SK-N-SH (cell line): ENCODE measurements at regions not wholly inside any gene's neighbourhood (a gene's known extent, or its start where the extent isn't known, plus 50 kb on each side); places are given as distances from the start of the nearest gene placed in this dataset.

ENCODE experiments used
- CTCF ChIA-PET: fragments of 300-600, 350-600 bp; formaldehyde crosslinking; extraction: SDS; loops from one replicate; lab custom pipeline; 2021; lab: Yijun Ruan, JAX
- POLR2A ChIA-PET: fragments of 350-600 bp; sonication (Branson Sonifier 250); formaldehyde crosslinking; extraction: SDS; loops from one replicate; lab custom pipeline; 2020; ENCODE audit warnings: antibody characterized with exemption, inconsistent platforms; lab: Yijun Ruan, JAX
- DNase-seq: peaks from one replicate; pipeline ENCODE4 v3.0.0; 2012
- H2AFZ ChIP-seq: fragments of 200-600 bp; sonication (generic); 2 replicates; pipeline ENCODE4 v1.8.1; 2016; ENCODE audit warnings: antibody characterized with exemption, mild to moderate bottlenecking, low read depth
- H3F3A ChIP-seq: fragments of 200-600 bp; sonication (generic); replicated peaks from 2 replicates; pipeline ENCODE3; 2016; ENCODE audit warnings: antibody characterized with exemption, mild to moderate bottlenecking; ENCODE audit not compliant: insufficient read depth
- H3K27ac ChIP-seq, 2 experiments: fragments of 200-500 bp in 1 of 2; fragments of 200-600 bp in 1 of 2; sonication (Bioruptor generic) in 1 of 2; sonication (generic), shearing (Covaris generic) in 1 of 2; 2 replicates each; pipeline versions ENCODE4 v1.5.1 to v1.6.1; 2014 to 2016; ENCODE audit warnings: low read depth in 2 of 2, inconsistent platforms in 1 of 2, low read length in 1 of 2, mild to moderate bottlenecking in 1 of 2, mixed read lengths in 1 of 2
- H3K27me3 ChIP-seq: fragments of 200-600 bp; sonication (generic), shearing (Covaris generic); 2 replicates; pipeline ENCODE4 v1.6.1; 2016; ENCODE audit warnings: mixed run types; ENCODE audit not compliant: insufficient read depth
- H3K36me3 ChIP-seq, 2 experiments: fragments of 200-500 bp in 1 of 2; fragments of 200-600 bp in 1 of 2; sonication (Bioruptor generic) in 1 of 2; sonication (generic) in 1 of 2; replicated peaks in 1 of 2; 2 replicates each; pipeline versions ENCODE3 to v1.5.1; 2014 to 2016; ENCODE audit warnings: low read length in 1 of 2, mild to moderate bottlenecking in 1 of 2; ENCODE audit not compliant: insufficient read depth in 2 of 2, control insufficient read depth in 1 of 2
- H3K4me1 ChIP-seq, 2 experiments: fragments of 200-500 bp in 1 of 2; fragments of 200-600 bp in 1 of 2; sonication (Bioruptor generic) in 1 of 2; sonication (generic), shearing (Covaris generic) in 1 of 2; 2 replicates each; pipeline versions ENCODE4 v1.5.1 to v1.6.1; 2014 to 2016; ENCODE audit warnings: low read depth in 1 of 2, low read length in 1 of 2, mixed run types in 1 of 2; ENCODE audit not compliant: insufficient read depth in 2 of 2, control insufficient read depth in 1 of 2
- H3K4me2 ChIP-seq: fragments of 200-600 bp; sonication (generic), shearing (Covaris generic); 2 replicates; pipeline ENCODE4 v1.6.1; 2017; ENCODE audit warnings: mixed run types
- H3K4me3 ChIP-seq, 2 experiments: fragments of 200-500 bp in 1 of 2; fragments of 200-600 bp in 1 of 2; sonication (Bioruptor generic) in 1 of 2; sonication (generic), shearing (Covaris generic) in 1 of 2; 2 replicates each; pipeline versions ENCODE4 v1.5.1 to v1.8.1; 2014 to 2016; ENCODE audit warnings: low read depth in 2 of 2, inconsistent platforms in 1 of 2, low read length in 1 of 2, mild to moderate bottlenecking in 1 of 2, mixed read lengths in 1 of 2, moderate library complexity in 1 of 2
- H3K79me2 ChIP-seq: fragments of 200-600 bp; sonication (generic); 2 replicates; pipeline ENCODE4 v1.8.1; 2017; ENCODE audit warnings: mild to moderate bottlenecking; ENCODE audit not compliant: insufficient read depth
- H3K9ac ChIP-seq: fragments of 200-600 bp; sonication (generic); 2 replicates; pipeline ENCODE4 v1.6.1; 2017; ENCODE audit warnings: mixed run types
- H3K9me2 ChIP-seq: fragments of 200-600 bp; sonication (generic); 2 replicates; pipeline ENCODE4 v1.6.1; 2017; ENCODE audit warnings: mixed run types
- H3K9me3 ChIP-seq: fragments of 200-600 bp; sonication (generic); 2 replicates; pipeline ENCODE4 v1.6.1; 2017; ENCODE audit warnings: mixed run types, mild to moderate bottlenecking, moderate library complexity
- H4K20me1 ChIP-seq: fragments of 200-600 bp; sonication (generic); 2 replicates; pipeline ENCODE4 v1.6.1; 2017; ENCODE audit warnings: mild to moderate bottlenecking, mixed run types; ENCODE audit not compliant: insufficient read depth
- CTCF ChIP-seq: fragments of 200-600 bp; sonication (generic); IDR thresholded peaks from 2 replicates; pipeline ENCODE4 v1.6.1; 2017; ENCODE audit warnings: antibody characterized with exemption, mild to moderate bottlenecking, moderate library complexity
- EP300 ChIP-seq, 2 experiments: IDR thresholded peaks; 2 replicates each; pipeline versions ENCODE4 v1.4.0 to v1.6.1; 2012; ENCODE audit warnings: borderline replicate concordance in 1 of 2, low read depth in 1 of 2, low read length in 1 of 2
- EZH2phosphoT487 ChIP-seq: fragments of 200-600 bp; sonication (generic); IDR thresholded peaks from 2 replicates; pipeline ENCODE4 v1.6.1; 2017; ENCODE audit warnings: low read depth, mixed run types, mild to moderate bottlenecking, antibody characterized with exemption, moderate library complexity, borderline replicate concordance
- FOXM1 ChIP-seq: IDR thresholded peaks from 2 replicates; pipeline ENCODE4 v1.4.0; 2012; ENCODE audit warnings: low read depth, mild to moderate bottlenecking
- IRF3 ChIP-seq: fragments of 150-350 bp; IDR thresholded peaks from 2 replicates; pipeline ENCODE4 v1.6.1; 2016; ENCODE audit warnings: mild to moderate bottlenecking, low read depth, low read length
- MAX ChIP-seq: IDR thresholded peaks from 2 replicates; pipeline ENCODE4 v1.4.0; 2012; ENCODE audit warnings: low read depth
- RFX5 ChIP-seq: IDR thresholded peaks from 2 replicates; pipeline ENCODE4 v1.6.1; 2012; ENCODE audit warnings: mild to moderate bottlenecking, improper control_type of control experiment, low read length
- SIN3A ChIP-seq: IDR thresholded peaks from 2 replicates; pipeline ENCODE4 v1.6.1; 2012; ENCODE audit warnings: low read depth, mild to moderate bottlenecking, low read length, moderate library complexity, borderline replicate concordance
- SMC3 ChIP-seq: IDR thresholded peaks from 2 replicates; pipeline ENCODE4 v1.6.1; 2012; ENCODE audit warnings: low read depth, low read length, improper control_type of control experiment
- TEAD4 ChIP-seq: IDR thresholded peaks from 2 replicates; pipeline ENCODE4 v1.4.0; 2012; ENCODE audit warnings: mild to moderate bottlenecking, borderline replicate concordance; ENCODE audit not compliant: insufficient read depth
- YY1 ChIP-seq: IDR thresholded peaks from 2 replicates; pipeline ENCODE4 v1.4.0; 2012; ENCODE audit warnings: low read depth, mild to moderate bottlenecking
- WGBS: methylation state at CpG from one replicate; pipeline ENCODE4 v1.1.6; 2017; ENCODE audit warnings: low lambda C conversion rate; 5-methylcytosine and 5-hydroxymethylcytosine counted together

DNA sequence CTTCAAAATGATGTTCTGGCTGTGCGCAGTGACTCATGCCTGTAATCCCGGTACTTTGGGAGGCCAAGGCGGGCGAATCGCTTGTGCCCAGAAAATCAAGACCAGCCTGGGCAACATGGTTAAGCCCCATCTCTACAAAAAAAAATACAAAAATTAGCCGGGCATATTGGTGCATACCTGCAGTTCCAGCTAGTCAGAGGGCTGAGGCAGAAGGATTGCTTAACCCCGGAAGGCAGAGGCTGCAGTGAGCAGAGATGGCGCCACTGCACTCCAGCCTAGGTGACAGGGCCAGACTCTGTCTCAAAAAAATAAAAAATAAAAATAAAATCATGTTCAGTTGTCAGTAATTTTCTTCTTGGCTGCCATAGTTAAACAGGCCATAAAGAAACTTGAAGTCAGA is 245.9 kb upstream of the USP15 start:
- no peak for TF ChIP-seq CTCF
- no peak for TF ChIP-seq EZH2phosphoT487
- H3K9me3 ChIP-seq, result no peaks in the 10 kb centered on the region

DNA sequence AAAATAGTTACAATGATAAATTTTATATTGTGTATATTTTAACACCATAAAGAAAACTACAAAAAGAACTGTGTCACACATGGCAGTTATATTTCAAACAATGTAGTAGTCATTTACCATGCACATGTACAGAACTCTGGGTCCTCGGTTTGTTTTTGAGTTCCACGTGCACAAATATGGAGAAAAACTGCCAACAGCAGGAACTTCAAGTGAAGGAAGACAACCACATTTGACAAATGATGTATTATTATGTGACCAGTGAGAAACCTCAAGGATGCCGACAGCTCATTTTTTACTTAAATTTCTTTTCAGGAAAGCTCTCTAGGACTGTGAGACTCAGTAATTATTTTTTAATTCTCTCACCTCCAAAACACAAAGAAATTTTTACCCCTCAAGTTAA is 244.2 kb upstream of the USP15 start:
- Histone ChIP-seq H3K9ac (no peak overlapping the region), H3K9me3 (no peaks in the 10 kb centered on the region), H3K4me1 (no peaks in the 10 kb centered on the region), H3K36me3 (no peaks in the 10 kb centered on the region), H3F3A (no peaks in the 10 kb centered on the region), H3K9me2 (no peaks in the 10 kb centered on the region), H3K27me3 (no peaks in the 10 kb centered on the region), H4K20me1 (no peaks in the 10 kb centered on the region), H3K4me2 (no peak overlapping the region), H3K79me2 (no peaks in the 10 kb centered on the region), H3K4me3 (no peak overlapping the region), H2AFZ (no peak overlapping the region), H3K27ac (no peak overlapping the region)
- ChIA-PET CTCF (interaction anchor here (2.0 to 2.1 kb wide), 2 partner anchors 9 to 22 kb away, joined by 5 to 11 read pairs; no protein-coding TSS in a partner anchor), POLR2A (no interaction called here)
- TF ChIP-seq SMC3, result no peak
- no peak for TF ChIP-seq FOXM1
- TF ChIP-seq IRF3, result no peak
- TF ChIP-seq MAX, result no peak
- no peak for TF ChIP-seq TEAD4
- no peak for DNase-seq
- 27% methylated on average over 3 of the region's 3 CpGs for WGBS

More for the DNA sequence above, 245.9 kb upstream of the USP15 start:
- H3K9me2 ChIP-seq, result no peaks in the 10 kb centered on the region
- H4K20me1 ChIP-seq, result no peaks in the 10 kb centered on the region
- H3F3A ChIP-seq, result no peaks in the 10 kb centered on the region
- no peaks in the 10 kb centered on the region for H3K27me3 ChIP-seq
- 31% methylated on average over 8 of the region's 8 CpGs for WGBS
- H3K36me3 ChIP-seq, result no peaks in the 10 kb centered on the region
- H3K4me1 ChIP-seq, result no peaks in the 10 kb centered on the region
- H3K79me2 ChIP-seq, result no peaks in the 10 kb centered on the region
- POLR2A ChIA-PET, result no interaction called here
- H3K9ac ChIP-seq, result no peak overlapping the region
- H3K27ac ChIP-seq, result no peak overlapping the region
- H3K4me3 ChIP-seq, result no peak overlapping the region
- CTCF ChIA-PET, result no interaction called here
- no peak overlapping the region for H2AFZ ChIP-seq
- DNase-seq, result no peak
- H3K4me2 ChIP-seq, result no peak overlapping the region

- Histone ChIP-seq H3K27me3 (no peaks in the 10 kb centered on the region), H3K9me3 (no peaks in the 10 kb centered on the region), H3K9me2 (no peaks in the 10 kb centered on the region), H3K9ac (no peak overlapping the region), H3K27ac (no peak overlapping the region), H3K79me2 (no peaks in the 10 kb centered on the region), H3K4me3 (no peak overlapping the region), H4K20me1 (no peaks in the 10 kb centered on the region), H3F3A (no peaks in the 10 kb centered on the region), H2AFZ (no peak overlapping the region), H3K4me2 (no peak overlapping the region), H3K4me1 (no peaks in the 10 kb centered on the region), H3K36me3 (no peaks in the 10 kb centered on the region)
- CTCF ChIA-PET, result no interaction called here
- POLR2A ChIA-PET, result no interaction called here
- no peak for DNase-seq
- TF ChIP-seq YY1 (no peak), RFX5 (no peak), CTCF (0 out of 2 replicates have a peak, but pooled peaks have one; percentile 12), FOXM1 (no peak), SIN3A (no peak), EP300 (IDR thresholded peaks at IDR 0.05; ENCODE audit: borderline replicate concordance in 1 of 2, low read depth in 1 of 2, low read length in 1 of 2) (no peak)
- 24% methylated on average over 5 of the region's 6 CpGs for WGBS
These were observed 238.4 kb upstream of the USP15 start for GRCh38 chr12:62021808-62022207.
